DOHH2 (cell line): ENCODE measurements at regions not wholly inside any gene's neighbourhood (a gene's known extent, or its start where the extent isn't known, plus 50 kb on each side); places are given as distances from the start of the nearest gene placed in this dataset.

Experiments used
- EZH2phosphoT487 ChIP-seq: fragments of 200-600 bp; sonication (generic); IDR thresholded peaks from 2 replicates; pipeline ENCODE4 v1.6.1; 2017; ENCODE audit warnings: borderline replicate concordance, mild to moderate bottlenecking, antibody characterized with exemption, low read length, moderate library complexity, mixed read lengths
- TF ChIP-seq, protein P1 (sequence below): fragments of 200-600 bp; sonication (generic); IDR thresholded peaks from one replicate; pipeline ENCODE4 v1.5.1; 2014; ENCODE audit warnings: antibody characterized with exemption, mild to moderate bottlenecking, low read depth, low read length; ENCODE audit not compliant: poor library complexity, severe bottlenecking

DNA sequence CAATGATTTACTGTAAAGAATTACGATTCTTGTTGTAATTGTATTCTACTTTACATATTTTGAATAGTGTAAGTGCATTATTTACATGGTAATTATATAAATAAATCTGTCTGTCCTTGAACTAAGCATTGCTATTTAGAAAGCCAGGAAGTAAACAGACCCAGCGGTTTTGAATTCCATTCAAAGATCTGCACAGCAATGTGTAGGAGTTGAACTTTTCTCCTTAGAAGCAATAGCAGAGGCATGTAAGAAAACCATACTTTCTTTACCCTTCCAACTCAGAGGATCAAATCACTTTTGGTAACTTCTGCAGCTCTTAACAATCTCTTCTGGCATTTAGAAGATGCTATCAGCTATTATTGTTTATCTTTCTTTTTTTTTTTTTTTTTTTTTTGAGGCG is 109.2 kb upstream of the VRK2 start:
- TF ChIP-seq, protein P1, sequence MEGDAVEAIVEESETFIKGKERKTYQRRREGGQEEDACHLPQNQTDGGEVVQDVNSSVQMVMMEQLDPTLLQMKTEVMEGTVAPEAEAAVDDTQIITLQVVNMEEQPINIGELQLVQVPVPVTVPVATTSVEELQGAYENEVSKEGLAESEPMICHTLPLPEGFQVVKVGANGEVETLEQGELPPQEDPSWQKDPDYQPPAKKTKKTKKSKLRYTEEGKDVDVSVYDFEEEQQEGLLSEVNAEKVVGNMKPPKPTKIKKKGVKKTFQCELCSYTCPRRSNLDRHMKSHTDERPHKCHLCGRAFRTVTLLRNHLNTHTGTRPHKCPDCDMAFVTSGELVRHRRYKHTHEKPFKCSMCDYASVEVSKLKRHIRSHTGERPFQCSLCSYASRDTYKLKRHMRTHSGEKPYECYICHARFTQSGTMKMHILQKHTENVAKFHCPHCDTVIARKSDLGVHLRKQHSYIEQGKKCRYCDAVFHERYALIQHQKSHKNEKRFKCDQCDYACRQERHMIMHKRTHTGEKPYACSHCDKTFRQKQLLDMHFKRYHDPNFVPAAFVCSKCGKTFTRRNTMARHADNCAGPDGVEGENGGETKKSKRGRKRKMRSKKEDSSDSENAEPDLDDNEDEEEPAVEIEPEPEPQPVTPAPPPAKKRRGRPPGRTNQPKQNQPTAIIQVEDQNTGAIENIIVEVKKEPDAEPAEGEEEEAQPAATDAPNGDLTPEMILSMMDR = no peak
- no peak for TF ChIP-seq EZH2phosphoT487
